ENCODE measurements at regions not wholly inside any gene's neighbourhood (a gene's known extent, or its start where the extent isn't known, plus 50 kb on each side); places are given as distances from the start of the nearest gene placed in this dataset.

DNA sequence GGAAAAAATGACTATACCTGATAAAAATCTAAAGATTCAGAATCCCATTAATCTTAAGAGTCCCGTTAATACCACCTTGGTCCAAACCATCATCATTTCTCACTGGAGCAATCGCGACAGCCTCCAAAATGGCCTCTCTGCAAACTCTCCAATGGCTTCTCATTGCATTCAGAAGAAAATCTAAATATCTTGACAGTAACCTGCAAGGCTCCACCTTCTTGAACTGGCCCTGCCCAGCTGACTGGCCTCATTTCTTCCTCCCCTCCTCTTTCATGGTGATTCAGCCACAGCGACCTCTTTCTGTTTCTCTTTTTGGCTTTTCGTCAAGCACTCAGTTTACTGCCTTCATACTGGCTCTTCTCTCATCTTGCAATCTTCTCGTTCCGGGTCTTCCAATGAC lies 56.2 kb upstream of the GPRIN3 start:
- DNase-seq (ENCODE audit: low read depth): no peak

DNA sequence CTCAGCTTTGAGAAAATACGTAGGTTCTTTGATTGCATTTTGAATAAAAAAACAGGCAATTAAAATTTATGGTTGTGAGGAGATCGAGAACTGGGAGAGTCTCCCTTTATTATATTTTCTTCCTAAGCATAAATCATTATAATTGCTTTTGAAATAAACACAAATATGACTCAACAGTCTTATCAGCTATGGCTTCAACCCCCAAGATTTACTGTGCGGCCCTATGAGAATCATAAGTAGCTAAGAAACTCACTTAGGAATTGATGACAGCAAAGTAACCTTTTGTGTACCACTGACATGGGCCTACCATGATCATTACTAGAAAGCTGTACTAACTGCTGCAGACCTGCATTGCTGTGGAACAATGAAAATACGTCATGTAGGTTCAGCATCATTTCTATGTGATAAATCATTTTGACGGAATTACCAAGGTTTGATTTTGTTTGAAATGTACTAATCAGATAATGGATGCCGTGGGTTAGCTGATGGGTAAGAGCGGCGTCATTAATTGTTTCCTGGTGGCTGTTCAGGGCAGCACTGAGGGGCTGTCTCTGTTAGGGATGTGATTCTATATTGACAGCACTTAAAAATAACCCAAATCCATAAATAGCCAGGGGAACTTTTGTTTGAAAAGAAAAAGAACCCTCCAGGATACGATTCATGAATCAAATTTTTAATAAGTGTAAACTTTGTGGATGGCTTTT lies 51.5 kb upstream of the GPRIN3 start:
- no peak for DNase-seq (ENCODE audit: low read depth)

DNA sequence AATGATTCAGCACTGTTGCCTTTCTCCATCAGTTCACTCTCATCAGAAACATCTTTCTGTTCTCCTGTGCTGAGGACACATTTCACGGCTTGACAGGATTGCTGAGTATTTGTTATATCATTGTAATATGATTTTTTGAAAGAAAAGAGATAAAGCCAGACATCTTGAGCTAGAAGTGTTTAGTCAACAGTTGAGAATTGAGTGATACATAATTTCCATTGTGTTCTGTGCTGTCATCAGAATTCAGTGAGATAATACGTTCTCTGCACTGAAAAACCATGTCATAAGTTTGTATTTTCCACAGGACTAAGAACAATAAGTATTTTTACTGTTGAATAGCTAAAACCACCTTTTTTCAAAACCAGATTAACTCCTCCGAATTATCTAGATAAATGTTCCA lies 50.2 kb upstream of the GPRIN3 start:
- DNase-seq (ENCODE audit: low read depth): no peak
